ENCODE measurements at regions not wholly inside any gene's neighbourhood (a gene's known extent, or its start where the extent isn't known, plus 50 kb on each side); places are given as distances from the start of the nearest gene placed in this dataset.

- H3K9ac ChIP-seq (ENCODE audit: insufficient read length), result no peak overlapping the region
- no peak overlapping the region for H3K4me3 ChIP-seq
- H3K36me3 ChIP-seq (ENCODE audit: insufficient read depth, low read length), result no peaks in the 10 kb centered on the region
- H3K9me3 ChIP-seq (ENCODE audit: low read depth, low read length), result no peaks in the 10 kb centered on the region
- no peak overlapping the region for H3K27ac ChIP-seq
- no peak for TF ChIP-seq FOXP2 (optimal IDR thresholded peaks at IDR 0.05; ENCODE audit: control extremely low read depth, extremely low read length, insufficient read depth)
- no peak for DNase-seq (ENCODE audit: low read depth, low spot score)
Observed at GRCh38 chr1:95503278-95504030, 269.4 kb downstream of the RWDD3 start.

- no peak for TF ChIP-seq POLR2AphosphoS5 (IDR thresholded peaks at IDR 0.05; ENCODE audit: borderline replicate concordance, low read depth, low read length)
- no peak for TF ChIP-seq EZH2 (IDR thresholded peaks at IDR 0.05)
- no peak for TF ChIP-seq FOXP2 (optimal IDR thresholded peaks at IDR 0.05; ENCODE audit: control extremely low read depth, extremely low read length, insufficient read depth)
- Histone ChIP-seq H3K9ac (ENCODE audit: insufficient read length) (no peak overlapping the region), H3K9me3 (ENCODE audit: low read depth, low read length) (no peaks in the 10 kb centered on the region), H3K4me3 (no peak overlapping the region), H3K36me3 (ENCODE audit: insufficient read depth, low read length) (no peaks in the 10 kb centered on the region), H3K27ac (no peak overlapping the region)
- DNase-seq (ENCODE audit: low read depth, low spot score), result no peak
Observed at GRCh38 chr1:95504321-95504720, 270.3 kb downstream of the RWDD3 start.

DNA sequence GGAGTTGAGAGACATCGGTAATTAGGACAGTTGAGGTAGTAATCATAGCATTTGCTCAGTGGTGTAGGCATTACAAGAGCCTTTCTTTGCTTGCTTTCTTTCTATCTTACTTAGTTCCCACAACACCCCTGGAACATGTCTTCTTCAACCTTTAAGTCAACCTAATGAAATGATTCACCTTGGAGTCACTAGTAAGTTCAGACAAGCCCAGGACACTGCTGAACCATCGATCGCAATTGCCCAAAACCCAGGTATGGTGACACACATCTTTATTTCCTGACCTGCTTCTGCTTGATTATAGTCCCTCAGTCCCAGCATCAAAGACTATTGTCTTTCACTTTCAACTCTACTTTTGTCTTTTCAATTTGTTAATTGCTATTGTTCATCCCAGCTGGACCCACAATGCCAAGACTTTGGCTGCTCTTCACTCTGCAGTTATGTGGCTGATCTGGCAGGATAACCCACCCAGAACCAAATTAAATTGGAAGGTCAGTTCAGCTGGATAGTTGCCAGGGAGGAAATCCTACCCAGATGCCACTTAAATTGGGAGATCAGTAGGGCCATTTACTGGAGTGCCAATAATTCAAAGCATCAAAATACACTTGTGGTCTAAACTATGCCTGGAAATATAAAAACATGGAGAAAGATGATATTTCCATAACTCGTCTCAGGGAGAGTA, 272.9 kb downstream of the RWDD3 start:
- no peaks in the 10 kb centered on the region for H3K9me3 ChIP-seq (ENCODE audit: low read depth, low read length)
- TF ChIP-seq EZH2 (IDR thresholded peaks at IDR 0.05) (no peak), FOXP2 (optimal IDR thresholded peaks at IDR 0.05; ENCODE audit: control extremely low read depth, extremely low read length, insufficient read depth) (no peak), POLR2AphosphoS5 (IDR thresholded peaks at IDR 0.05; ENCODE audit: borderline replicate concordance, low read depth, low read length) (no peak)
- no peak for DNase-seq (ENCODE audit: low read depth, low spot score)
- H3K9ac ChIP-seq (ENCODE audit: insufficient read length), result no peak overlapping the region
- H3K36me3 ChIP-seq (ENCODE audit: insufficient read depth, low read length), result no peaks in the 10 kb centered on the region
- no peak overlapping the region for H3K4me3 ChIP-seq
- no peak overlapping the region for H3K27ac ChIP-seq

- peak; percentile 22 for DNase-seq (ENCODE audit: low read depth, low spot score)
- Histone ChIP-seq H3K4me3 (peak overlapping the region; percentile 56), H3K9me3 (ENCODE audit: low read depth, low read length) (no peaks in the 10 kb centered on the region), H3K36me3 (ENCODE audit: insufficient read depth, low read length) (no peaks in the 10 kb centered on the region), H3K9ac (ENCODE audit: insufficient read length) (no peak overlapping the region), H3K27ac (0 out of 2 replicates have a peak overlapping the region, but pooled peaks have one; percentile 2)
- TF ChIP-seq FOXP2 (optimal IDR thresholded peaks at IDR 0.05; ENCODE audit: control extremely low read depth, extremely low read length, insufficient read depth) (no peak), EZH2 (IDR thresholded peaks at IDR 0.05) (no peak), POLR2AphosphoS5 (IDR thresholded peaks at IDR 0.05; ENCODE audit: borderline replicate concordance, low read depth, low read length) (no peak)
Observed at GRCh38 chr1:95509989-95510388, 276.0 kb downstream of the RWDD3 start.

DNA sequence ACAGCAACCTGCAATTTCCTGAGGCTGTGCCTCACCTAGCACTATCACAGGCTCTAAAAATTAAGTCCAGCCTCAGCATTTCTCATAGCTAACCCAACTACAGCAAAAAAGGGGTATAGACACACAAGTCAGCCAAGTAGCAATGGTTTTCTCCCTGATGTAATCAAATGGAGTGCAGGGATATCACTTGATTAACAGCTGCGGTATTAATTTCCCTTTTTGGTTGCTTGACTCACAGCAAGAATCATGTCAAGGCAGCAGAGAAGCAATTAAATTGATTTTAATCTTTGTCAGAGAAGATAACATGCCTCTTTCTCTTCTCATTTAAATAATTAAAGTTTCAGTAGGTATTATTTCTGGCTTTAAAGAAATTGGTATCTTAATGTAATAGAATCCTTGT, 278.9 kb downstream of the RWDD3 start:
- H3K9me3 ChIP-seq (ENCODE audit: low read depth, low read length), result no peaks in the 10 kb centered on the region
- no peaks in the 10 kb centered on the region for H3K36me3 ChIP-seq (ENCODE audit: insufficient read depth, low read length)
- H3K9ac ChIP-seq (ENCODE audit: insufficient read length), result no peak overlapping the region
- DNase-seq (ENCODE audit: low read depth, low spot score), result no peak
- H3K4me3 ChIP-seq, result no peak overlapping the region
- TF ChIP-seq EZH2 (IDR thresholded peaks at IDR 0.05) (no peak), POLR2AphosphoS5 (IDR thresholded peaks at IDR 0.05; ENCODE audit: borderline replicate concordance, low read depth, low read length) (no peak), FOXP2 (optimal IDR thresholded peaks at IDR 0.05; ENCODE audit: control extremely low read depth, extremely low read length, insufficient read depth) (no peak)
- no peak overlapping the region for H3K27ac ChIP-seq

DNA sequence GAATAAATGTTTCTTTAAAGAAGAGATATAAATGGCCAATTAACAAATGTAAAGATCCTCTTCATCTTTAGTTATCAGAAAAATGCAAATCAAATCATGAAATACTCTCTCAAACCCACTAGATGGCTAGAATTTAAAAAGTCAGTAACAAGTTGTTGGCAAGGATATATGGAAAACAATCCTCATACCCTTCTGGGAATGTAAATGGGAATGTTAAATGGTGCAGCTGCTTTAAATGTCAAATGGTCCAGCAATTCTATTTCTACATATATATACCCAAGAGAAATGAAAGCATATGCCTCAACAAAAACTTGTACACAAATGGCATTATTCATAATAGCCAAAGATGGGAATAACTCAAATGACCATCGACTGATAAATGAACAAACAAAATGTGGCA, 283.5 kb downstream of the RWDD3 start:
- Histone ChIP-seq H3K9ac (ENCODE audit: insufficient read length) (no peak overlapping the region), H3K36me3 (ENCODE audit: insufficient read depth, low read length) (no peaks in the 10 kb centered on the region), H3K27ac (no peak overlapping the region), H3K9me3 (ENCODE audit: low read depth, low read length) (no peaks in the 10 kb centered on the region), H3K4me3 (no peak overlapping the region)
- DNase-seq (ENCODE audit: low read depth, low spot score), result no peak
- no peak for TF ChIP-seq FOXP2 (optimal IDR thresholded peaks at IDR 0.05; ENCODE audit: control extremely low read depth, extremely low read length, insufficient read depth)
- no peak for TF ChIP-seq EZH2 (IDR thresholded peaks at IDR 0.05)
- TF ChIP-seq POLR2AphosphoS5 (IDR thresholded peaks at IDR 0.05; ENCODE audit: borderline replicate concordance, low read depth, low read length), result no peak

- no peaks in the 10 kb centered on the region for H3K36me3 ChIP-seq (ENCODE audit: insufficient read depth, low read length)
- H3K9ac ChIP-seq (ENCODE audit: insufficient read length), result no peak overlapping the region
- TF ChIP-seq FOXP2 (optimal IDR thresholded peaks at IDR 0.05; ENCODE audit: control extremely low read depth, extremely low read length, insufficient read depth), result no peak
- no peak for TF ChIP-seq EZH2 (IDR thresholded peaks at IDR 0.05)
- TF ChIP-seq POLR2AphosphoS5 (IDR thresholded peaks at IDR 0.05; ENCODE audit: borderline replicate concordance, low read depth, low read length), result no peak
- no peak overlapping the region for H3K27ac ChIP-seq
- H3K4me3 ChIP-seq, result no peak overlapping the region
- DNase-seq (ENCODE audit: low read depth, low spot score), result no peak
- no peaks in the 10 kb centered on the region for H3K9me3 ChIP-seq (ENCODE audit: low read depth, low read length)
Observed at GRCh38 chr1:95518310-95518709, 284.3 kb downstream of the RWDD3 start.

- H3K4me3 ChIP-seq, result no peak overlapping the region
Observed at GRCh38 chr1:95520390-95520789, 286.4 kb downstream of the RWDD3 start.

More at GRCh38 chr1:95520390-95520789, 286.4 kb downstream of the RWDD3 start:
- Histone ChIP-seq H3K9ac (ENCODE audit: insufficient read length) (no peak overlapping the region), H3K36me3 (ENCODE audit: insufficient read depth, low read length) (no peaks in the 10 kb centered on the region), H3K27ac (no peak overlapping the region), H3K9me3 (ENCODE audit: low read depth, low read length) (no peaks in the 10 kb centered on the region)
- no peak for DNase-seq (ENCODE audit: low read depth, low spot score)
- TF ChIP-seq FOXP2 (optimal IDR thresholded peaks at IDR 0.05; ENCODE audit: control extremely low read depth, extremely low read length, insufficient read depth) (no peak), POLR2AphosphoS5 (IDR thresholded peaks at IDR 0.05; ENCODE audit: borderline replicate concordance, low read depth, low read length) (no peak), EZH2 (IDR thresholded peaks at IDR 0.05) (no peak)

Data from SK-N-MC (cell line).